HK-2 (cell line): ENCODE measurements at regions not wholly inside any gene's neighbourhood (a gene's known extent, or its start where the extent isn't known, plus 50 kb on each side); places are given as distances from the start of the nearest gene placed in this dataset.
"Not testable (repeated sequence)": the region's sequence is repeated elsewhere in the genome, so short reads cannot be mapped to it uniquely, and the experiment has no call there.

ENCODE experiments used
- DNase-seq: peaks from one replicate; pipeline ENCODE4 v3.0.0-alpha.2; 2018; ENCODE audit not compliant: unreplicated experiment

DNA sequence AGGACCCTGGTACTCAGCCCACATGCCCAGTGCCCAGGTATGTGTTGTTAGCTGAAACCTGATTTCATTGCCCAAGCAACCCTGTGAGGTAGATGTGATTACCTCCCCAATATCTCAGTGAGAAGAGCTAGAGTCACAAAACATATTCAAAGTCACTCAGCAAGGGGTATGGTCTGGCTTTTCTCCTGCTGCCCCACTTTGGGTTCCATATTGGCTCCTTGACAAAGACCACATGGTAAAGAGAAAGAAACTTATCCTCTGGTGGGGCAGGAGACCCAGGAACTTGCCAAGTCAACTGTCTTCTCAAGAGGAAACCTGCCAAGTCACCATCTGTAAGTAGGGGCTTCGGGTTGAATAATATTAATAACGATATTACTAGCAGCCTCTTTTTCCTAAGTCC is 148.3 kb upstream of the LMCD1 start:
- no peak for DNase-seq

DNA sequence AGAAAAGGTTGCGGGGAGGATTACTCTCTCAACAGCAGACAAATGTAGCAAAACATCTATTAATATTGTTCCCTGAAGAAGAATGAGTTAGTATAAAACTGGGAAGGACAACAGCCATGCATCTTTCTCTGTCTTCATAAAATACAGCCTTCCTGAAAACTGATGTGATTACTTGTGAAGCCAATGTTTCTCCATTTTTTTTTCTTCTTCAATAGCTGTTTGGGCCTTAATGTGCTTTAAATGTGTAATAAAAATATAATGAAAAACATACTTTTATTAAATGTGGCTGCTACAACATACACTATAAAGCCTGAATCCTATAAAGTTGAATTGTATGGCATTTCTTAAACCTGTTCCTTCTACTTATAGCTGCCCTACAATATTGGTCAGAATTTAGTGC is 146.3 kb upstream of the LMCD1 start:
- DNase-seq: no peak

DNA sequence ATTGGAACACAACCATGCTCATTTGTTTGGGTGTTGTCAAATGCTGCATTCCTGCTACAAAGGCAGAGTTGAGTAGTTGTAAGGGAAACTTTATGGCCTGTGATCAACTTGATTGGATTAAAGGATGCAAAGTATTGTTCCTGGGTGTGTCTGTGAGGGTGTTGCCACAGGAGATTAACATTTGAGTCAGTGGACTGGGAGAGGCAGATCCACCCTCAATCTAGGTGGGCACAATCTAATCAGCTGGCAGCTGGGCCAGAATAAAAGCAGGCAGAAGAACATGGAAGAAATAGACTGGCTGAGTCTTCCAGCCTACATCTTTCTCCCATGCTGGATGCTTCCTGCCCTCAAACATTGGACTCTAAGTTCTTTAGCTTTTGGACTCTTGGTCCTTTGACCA is 145.6 kb upstream of the LMCD1 start:
- not testable (repeated sequence) for DNase-seq

DNA sequence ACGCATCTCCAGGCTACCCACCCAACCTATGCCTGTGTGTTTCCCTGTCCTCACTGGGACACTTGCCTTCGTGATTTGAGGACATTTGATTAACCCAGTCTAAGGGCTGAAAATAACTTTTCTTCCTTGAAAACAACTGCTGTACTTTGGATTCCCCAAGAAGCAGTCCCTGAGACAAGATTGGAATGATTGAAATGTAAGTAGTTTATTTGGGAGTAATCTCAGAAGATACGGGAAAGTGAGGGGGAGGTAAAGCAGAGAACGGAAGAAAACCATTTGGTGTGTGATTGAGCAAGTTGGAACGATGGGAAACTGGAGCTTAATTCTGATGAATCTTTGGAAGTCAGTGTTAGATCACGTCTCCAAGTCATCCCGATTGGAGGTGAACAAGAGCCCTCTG is 143.8 kb upstream of the LMCD1 start:
- DNase-seq: no peak

DNA sequence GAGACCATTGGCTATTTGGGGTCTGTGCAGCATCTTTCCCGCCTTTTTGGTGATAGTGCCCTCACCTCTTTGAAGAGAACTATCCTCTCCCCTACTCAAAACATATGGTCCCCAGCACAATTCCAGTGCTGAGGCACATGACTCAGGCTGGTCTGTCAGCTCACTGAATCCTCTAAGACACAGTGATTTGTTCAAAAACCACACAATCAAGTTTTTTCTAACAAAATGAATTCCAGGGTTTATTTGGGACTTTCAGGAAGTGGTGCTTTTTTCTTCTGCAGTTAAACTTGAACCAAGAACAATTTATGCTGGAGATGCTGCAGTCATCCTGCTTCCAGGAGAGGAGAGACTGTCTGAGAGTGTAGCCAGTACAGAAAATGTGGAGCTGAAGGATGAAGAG is 142.5 kb upstream of the LMCD1 start:
- DNase-seq: no peak

DNA sequence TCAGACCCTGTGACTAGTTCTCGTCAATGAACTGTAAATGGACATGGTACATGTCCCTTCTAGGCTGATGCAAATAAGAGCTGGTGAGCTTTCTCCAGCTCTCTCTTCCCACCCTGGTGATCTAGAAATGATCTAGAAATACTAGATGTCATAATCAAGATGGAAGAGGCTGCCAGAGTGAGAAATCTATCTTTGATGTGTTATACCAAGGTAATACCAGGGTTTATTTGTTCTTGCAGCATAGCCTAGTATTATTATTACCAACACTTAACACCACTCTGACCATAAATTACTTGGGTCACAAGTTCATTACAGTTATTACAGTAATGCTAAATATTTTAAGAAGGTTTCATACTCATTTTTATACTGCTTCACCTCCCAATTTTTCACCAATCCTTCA is 138.4 kb upstream of the LMCD1 start:
- DNase-seq: no peak

DNA sequence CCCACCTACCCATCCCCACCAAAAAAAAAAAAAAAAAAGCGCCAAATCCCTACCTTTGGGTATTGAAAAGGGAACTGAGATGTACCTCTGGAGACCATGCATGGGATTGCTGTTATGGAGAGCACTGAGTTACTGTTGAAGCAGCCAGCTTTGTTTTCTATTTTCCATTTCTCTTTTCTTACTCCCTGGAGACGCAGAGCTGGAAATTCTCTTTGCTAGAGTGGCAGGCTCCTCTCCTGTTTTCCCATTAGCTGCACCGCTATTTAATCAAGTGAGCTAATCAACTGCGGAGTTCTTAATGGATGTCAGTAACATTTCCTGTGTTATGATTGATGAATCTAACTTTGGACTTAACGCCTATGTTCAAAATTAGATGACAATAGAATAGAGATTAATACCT is 136.1 kb upstream of the LMCD1 start:
- DNase-seq: no peak

DNA sequence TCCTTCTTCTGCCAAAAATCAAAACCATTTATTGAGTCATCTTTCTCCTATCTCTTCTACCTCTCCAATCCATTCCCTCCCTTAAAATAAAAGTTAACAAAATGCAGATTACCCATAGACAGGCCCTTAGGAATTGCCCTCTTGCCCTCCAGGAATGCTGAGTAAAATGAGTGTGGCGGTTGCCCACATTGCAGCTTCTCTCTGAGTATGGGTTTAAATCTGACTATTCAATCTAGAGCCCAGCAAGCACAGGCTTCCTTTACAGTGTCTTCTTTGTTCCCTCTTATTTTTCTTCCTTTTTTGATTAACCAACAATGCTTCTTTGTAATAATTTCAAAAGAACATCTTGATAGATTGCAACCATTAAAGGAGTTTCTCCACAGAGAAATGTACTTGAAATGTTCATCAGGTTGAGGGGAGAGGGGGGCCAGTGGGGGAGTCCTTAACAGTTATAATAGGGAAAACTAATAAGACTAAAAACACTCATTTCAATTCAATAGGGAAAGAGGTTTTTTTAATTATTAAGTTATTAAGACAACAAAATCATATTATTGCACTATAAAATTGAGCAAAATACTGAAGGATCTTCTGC is 135.3 kb upstream of the LMCD1 start:
- DNase-seq: no peak

DNA sequence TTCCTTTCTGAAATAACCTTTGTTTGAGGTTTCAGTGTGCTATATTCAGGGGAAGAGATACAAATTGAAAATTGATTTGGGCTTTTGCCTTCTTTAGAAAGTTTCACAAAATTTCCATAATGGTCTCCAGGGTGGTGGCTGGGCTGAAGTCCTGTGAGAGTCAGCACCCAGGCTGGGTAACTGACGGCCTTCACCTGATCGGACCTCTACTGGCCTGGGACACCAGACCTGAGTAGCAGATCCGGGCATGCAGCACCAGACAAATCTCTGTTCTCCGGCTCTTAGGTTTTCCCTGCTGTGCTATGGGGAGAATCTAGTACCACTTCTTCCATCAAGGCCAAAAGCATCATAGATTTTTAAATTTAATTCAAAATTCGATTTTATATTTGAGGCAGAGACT is 133.0 kb upstream of the LMCD1 start:
- no peak for DNase-seq

DNA sequence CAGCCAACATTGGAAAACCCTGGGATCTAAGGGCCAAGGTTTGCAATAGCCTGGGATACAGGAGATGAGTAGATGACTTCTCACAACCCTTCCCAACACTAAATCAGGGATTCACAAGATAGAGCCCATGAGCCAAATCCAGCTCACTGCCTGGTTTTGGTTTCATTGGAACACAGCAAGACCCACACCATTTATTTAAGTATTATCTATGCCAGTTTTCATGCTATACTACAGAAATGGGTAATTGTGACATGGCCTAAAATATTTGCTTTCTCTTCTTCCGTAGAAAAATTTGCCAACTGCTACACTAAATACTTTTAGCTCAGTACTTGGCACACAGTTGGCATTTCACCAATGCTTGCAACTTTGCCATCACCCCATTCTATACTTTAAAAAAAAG is 132.0 kb upstream of the LMCD1 start:
- DNase-seq: no peak

DNA sequence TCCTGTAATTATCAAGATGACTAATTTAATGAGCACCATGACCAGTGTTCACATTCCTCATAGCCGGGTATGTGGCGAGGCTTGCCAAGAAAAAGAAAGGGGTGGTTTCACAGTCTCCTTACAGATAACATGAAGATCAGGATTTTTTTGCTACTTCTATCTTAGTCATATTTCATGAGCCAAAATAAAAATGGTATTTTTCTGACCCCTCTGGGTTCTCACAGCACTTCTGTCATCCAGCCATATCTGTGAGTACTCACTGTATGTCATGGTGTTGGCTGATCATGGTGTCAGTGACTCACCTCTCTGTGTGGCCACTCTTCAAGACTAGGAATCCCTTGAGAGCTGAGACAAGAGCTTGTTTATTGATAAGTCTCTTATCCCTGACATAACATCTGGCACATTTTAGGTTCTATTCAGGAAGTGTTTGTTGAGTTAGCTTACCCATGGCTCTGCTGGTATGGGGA is 130.5 kb upstream of the LMCD1 start:
- DNase-seq: no peak

DNA sequence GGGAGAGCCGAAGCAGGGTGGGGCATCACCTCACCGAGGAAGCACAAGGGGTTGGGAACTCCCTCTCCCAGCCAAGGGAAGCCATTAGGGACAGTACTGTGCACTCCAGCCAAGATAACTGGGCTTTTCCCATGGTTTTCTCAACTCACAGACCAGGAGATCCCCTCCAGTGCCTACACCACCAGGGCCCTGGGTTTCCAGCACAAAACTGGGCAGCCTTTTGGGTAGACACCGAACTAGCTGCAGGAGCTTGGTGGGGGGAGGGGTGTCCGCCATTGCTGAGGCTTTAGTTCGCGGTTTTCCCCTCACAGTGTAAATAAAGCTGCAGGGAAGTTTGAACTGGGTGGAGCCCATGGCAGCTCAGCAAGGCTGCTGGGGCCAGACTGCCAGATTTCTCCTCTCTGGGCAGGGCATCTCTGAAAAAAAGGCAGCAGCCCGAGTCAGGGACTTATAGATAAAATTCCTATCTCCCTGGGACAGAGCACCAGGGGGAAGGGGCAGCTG is 129.6 kb upstream of the LMCD1 start:
- DNase-seq: no peak

DNA sequence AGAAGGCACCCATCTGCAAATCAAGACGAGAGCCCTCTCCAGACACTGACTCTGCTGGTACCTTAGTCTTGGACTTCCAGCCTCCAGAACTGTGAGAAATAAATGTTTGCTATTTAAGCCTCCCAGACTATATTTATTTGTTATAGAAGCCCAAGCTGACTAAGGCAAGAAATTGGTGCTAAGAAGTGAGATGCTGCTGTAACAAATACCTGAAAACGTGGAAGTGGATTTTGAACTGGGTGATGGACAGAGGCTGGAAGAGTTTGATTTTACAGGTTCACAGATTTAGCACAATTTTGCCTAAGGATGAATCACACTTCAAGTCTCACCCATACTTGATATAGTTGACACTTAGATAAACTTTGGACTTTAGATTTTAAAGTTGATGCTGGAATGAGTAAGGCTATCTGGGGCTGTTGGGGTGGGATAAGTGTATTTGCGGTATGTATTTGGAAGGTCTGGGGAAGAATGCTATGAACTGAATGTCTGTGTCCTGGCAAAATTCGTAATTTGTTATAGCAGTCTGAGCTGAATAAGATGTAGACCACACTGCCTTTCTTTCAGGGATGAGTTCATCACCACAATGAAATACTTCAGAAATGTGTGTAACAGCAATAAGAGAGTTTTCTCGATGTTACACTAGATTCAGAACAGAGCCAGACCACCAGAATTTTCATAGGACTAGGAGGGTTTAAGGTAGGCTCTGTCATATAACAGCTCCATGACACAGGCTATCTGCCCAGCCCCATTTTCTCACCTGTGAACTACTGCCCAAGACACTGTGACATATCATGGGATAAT is 120.5 kb upstream of the LMCD1 start:
- no peak for DNase-seq

DNA sequence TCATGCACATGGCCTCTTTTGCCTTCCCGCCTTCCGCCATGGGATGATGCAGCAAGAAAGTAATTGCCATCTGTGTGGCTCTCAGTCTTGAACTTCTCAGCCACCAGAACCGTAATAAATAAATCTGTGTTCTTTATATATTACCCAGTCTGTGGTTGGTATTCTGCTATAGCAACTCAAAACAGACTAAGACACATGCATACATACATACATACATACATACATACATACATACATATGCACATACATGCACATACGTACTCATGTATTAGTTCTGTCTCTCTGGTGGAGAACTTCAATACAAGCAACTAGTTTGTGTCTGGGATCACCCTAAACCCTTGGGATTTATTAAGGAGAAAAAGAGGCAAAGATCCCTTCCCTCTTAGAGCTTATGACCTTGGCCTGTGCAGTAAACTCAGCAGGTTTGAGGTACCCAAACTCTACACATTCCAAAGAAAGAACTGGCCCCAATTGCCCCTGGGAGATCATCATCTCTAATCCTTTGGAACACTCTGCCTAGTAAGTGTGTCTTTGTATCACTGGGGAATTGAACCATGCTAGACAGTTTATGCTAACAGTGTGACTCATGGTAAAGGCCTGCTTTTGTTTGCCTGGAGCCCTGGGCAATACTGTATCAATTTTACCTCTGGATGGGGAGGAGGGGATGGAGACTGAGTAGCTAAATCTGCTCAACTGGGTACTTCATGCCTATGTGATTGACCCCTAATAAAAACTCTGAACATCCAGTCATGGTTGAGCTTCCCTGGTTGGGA is 115.6 kb upstream of the LMCD1 start:
- DNase-seq: no peak

DNA sequence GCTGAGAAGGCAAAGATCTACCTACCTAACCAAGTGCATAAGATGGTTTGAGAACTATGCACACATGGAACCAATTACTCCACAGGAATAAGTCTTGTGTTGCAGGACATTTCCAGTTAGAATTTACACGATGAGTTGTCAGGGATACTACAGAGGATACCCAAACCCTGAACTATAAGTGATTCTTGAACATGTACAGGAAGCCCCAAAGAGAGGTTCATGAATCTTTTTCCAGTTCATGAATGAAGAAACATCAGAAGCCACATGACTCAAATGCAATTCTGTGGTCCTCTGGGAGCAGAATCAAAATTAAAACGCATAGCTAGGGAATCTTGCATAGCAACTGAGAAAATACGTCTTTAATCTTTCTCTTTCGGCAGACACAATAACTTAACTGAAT is 114.1 kb upstream of the LMCD1 start:
- no peak for DNase-seq

DNA sequence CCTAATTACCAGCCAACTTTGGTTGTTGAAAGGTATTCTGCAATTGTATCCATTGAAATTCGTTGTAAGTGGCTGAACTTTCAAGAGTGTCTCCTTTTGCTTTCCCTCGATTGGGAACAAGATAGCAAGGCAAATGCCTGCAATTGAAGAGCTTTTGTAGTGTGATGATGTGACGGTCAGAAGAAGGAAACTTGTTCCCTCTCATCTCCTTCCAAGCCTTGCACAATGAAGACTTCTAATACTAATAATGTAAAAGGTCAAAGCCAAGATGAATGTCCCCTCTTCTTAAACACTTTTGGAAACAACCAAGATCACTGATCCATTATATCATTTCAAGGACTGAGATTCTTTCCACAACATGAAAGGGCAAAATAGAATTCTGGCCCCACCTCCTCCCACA is 101.9 kb upstream of the LMCD1 start:
- no peak for DNase-seq

DNA sequence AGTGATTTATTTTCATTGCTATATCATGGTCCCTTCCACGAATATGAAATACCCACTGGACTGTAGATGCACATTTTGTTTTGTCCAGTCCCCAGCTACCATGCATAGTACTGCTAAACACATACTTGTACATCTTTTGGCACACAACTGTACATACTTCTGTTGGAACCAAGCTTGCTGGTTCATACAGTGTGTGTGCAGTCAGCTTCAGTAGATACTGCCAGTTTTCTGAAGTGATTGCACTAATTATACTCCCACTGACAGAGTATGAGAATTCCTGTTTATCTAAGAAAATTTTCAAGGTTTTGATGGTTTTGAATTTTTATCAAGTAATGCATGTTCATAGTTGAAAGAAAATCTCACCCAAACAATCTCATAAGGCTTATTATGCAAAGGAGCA is 100.7 kb upstream of the LMCD1 start:
- no peak for DNase-seq

DNA sequence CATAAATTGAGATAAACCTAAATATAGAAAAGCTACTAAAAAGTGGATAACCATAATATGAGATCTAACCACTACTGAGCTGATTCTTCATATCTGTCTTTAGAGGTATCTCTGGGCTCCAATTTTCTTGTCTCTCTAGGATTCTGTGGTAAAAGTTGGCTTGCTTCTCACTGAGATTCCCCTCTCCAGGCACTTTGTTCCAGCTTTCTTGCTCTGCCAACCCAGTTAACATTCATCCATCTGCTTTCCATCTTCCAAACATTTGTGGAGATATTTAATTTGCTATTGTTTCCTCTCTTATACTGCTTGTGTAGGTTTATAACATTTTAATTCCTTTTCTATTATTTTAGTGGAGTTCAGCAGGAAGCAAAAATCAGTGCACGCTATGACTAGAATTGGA is 97.6 kb upstream of the LMCD1 start:
- no peak for DNase-seq

DNA sequence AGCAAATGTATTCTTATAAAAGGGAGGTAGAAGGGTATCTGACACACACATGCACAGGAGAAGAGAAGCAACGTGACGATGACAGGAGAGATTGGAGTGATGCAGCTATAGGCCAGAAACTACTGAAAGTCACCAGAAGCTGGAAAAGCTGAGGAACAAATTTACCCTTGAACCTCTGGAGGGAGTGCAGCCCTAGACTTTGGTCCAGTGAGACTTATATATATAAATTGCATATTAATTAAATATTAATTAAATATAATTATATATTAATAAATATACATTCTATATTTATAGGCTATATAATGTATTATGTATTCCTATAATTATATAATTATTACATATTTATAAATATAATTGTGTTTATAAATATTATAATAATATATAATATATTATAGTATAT is 96.5 kb upstream of the LMCD1 start:
- no peak for DNase-seq

DNA sequence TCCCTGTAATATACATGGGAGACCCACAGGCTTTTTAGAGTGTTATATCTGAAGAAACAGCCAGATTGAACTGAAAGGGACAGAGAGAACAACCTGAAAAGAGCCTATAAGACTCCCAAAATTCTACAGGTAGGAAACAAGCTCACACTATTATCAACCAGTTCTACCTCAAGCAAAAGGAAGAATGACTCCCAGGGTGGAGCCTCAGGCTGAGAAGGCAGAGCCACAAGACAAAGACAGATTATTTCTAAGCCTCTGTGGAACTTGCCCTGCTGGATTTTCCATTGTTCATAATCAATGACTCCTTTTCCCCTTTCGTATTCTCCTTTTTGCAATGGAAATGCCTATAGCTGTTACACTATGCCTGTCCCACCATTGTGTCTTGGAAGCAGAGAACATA is 95.1 kb upstream of the LMCD1 start:
- DNase-seq: no peak

DNA sequence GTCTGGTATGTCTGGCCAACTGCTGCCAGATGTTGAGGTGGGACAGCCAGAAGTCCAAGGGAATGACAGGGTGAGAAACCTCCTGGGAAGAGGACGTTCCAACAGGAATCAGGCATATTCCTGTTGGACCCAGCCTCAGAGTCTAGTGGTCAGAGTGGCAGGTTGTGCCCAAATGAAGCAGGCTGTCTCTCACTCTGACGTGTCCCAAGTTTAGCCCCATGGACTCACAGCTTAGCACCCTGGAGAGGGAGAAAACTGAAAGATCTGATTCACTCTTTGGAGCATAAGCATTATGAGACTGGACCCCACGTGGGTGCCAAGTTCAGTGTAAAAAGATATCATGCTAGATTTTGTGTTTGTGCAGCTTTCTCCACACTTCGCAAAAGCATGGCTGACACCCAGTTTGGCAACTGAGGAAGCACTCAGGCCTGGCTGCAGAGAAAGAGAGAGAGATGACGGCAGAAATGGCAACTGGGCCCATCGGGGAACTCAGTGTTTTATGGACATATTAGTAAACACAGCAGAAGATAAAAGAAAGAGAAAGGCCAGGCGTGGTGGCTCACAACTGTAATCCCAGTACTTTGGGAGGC is 88.2 kb upstream of the LMCD1 start:
- no peak for DNase-seq

DNA sequence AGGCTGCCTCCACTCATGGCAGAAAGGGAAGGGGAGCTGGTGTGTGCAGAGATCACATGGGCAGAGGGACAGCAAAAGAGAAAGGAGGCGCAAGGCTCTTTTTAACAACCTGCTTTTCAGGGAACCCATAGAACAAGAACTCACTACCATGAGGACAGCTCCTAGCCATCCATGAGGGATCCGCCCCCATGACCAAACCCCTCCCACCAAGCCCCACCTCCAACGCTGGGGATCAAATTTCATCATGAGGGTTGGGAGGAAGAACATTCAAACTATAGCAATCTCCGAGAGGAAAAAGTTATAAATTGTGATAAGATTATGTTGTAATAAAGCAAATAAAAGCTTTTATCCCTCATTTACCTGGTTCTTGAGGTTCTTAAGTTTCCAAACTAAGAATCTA is 84.7 kb upstream of the LMCD1 start:
- peak; percentile 17 for DNase-seq
